LNCAP (cell line): ENCODE measurements at regions not wholly inside any gene's neighbourhood (a gene's known extent, or its start where the extent isn't known, plus 50 kb on each side); places are given as distances from the start of the nearest gene placed in this dataset.

Experiments
- TF ChIP-seq, protein P1 (sequence below): fragments of 450-650 bp; IDR thresholded peaks from 2 replicates; pipeline ENCODE4 v1.5.1; 2017; ENCODE audit warnings: mild to moderate bottlenecking

DNA sequence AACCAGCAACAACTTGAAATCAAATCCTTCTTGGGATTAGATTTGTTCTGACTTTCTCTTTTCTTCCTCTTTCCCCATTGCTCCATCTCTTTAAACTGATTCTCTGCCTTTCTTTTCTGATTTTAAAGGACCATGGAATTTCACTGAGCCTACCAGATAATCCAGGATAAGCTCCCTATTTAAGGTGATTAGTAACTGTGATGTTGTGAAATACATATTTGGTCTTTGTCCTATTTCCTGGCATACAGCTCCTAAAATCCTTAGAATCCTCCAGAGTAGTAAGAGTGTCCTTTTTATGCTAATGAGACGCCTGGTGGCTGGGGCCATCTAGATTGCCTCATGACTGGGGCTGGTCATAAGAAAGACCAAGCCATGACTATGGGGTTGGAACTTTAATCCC, 236.9 kb downstream of the USP25 start:
- TF ChIP-seq, protein P1, sequence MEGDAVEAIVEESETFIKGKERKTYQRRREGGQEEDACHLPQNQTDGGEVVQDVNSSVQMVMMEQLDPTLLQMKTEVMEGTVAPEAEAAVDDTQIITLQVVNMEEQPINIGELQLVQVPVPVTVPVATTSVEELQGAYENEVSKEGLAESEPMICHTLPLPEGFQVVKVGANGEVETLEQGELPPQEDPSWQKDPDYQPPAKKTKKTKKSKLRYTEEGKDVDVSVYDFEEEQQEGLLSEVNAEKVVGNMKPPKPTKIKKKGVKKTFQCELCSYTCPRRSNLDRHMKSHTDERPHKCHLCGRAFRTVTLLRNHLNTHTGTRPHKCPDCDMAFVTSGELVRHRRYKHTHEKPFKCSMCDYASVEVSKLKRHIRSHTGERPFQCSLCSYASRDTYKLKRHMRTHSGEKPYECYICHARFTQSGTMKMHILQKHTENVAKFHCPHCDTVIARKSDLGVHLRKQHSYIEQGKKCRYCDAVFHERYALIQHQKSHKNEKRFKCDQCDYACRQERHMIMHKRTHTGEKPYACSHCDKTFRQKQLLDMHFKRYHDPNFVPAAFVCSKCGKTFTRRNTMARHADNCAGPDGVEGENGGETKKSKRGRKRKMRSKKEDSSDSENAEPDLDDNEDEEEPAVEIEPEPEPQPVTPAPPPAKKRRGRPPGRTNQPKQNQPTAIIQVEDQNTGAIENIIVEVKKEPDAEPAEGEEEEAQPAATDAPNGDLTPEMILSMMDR, result no peak

DNA sequence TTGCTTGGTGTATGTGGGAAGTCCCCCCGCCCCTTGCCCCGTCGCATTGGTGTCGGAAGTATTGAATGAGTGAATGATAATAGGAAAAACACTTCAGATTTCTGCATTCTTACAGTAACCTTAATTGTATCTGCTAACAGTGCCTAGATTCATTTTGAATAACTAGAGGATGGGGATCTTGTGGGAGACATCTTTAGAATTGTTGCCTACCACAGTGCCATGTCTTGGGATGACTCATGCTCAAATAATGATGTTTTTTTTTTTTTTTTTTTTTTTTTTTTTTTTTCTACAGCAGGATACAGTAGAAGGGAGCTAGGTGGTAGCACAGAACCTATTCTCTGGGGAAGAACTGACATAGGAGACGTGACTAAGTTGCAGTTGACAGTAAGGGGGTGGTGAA, 237.9 kb downstream of the USP25 start:
- TF ChIP-seq, protein P1, result no peak

DNA sequence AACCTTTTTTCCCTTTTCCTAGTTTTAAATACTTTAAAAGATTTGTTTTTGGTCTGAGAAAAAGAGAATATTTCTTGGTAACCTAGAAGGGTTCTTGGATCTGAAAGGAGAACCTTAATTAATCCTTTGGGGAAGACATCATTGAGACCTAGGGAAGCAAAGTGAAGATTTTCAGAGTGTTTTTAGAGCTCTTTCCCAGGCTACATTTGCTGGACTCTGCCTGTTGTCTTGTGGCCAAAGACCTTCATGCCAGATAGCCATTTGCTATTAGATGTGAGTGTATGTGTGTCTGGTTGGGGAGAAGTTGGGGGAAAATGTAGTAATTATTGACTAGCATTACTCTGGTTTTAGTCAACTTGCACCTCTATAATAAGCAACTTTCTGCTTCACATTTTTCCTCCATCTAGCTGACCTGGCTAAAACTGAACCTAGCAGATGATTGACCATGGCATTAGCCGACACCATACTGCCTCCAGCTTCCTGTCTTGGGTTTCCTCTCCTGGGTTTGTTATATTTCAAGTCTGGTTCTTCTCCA, 239.1 kb downstream of the USP25 start:
- TF ChIP-seq, protein P1, result no peak

DNA sequence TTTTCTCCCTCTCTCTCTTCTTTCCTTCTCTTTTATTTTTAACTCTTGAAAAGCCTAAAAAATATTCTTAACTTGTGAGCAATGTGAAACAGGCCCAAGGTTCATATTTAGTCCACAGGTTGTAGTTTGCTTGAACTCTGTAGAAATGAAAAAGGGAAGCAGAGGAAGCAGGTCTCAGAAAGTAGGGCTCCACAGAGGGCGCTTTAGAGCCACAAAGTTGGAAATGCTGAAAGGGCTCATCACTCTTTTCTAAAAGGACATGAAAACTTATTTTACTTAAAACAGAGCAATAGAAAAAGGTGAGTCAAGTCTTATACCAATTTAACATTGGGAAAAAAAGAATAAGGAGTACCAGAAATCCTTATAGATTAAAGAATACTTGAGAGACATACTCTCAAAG, 247.0 kb downstream of the USP25 start:
- TF ChIP-seq, protein P1, result peak; percentile 55

DNA sequence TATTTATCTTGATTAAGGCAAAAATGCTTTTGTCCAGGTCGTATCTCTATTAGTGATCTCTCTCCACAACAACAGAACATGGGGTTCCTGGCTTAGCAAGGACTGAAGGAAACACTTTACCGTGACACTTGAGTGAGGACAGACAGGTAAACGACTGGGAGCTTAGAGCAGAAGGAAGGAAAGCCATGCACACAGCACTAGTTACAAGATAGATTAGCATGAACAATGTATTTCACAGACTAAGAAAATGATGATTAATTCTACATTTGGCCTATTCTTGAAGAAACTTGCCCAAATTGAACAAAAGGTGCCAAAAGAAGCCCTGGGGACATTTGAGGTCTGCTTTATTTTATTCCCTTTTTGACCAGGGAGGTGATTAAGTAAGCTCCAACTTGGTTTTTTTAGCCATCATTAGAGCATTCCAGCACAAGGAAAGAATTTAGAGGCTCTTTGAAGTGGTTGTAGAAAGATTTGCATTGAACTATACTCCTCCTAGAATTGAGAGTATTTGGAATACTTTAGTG, 248.5 kb downstream of the USP25 start:
- TF ChIP-seq, protein P1, result no peak

DNA sequence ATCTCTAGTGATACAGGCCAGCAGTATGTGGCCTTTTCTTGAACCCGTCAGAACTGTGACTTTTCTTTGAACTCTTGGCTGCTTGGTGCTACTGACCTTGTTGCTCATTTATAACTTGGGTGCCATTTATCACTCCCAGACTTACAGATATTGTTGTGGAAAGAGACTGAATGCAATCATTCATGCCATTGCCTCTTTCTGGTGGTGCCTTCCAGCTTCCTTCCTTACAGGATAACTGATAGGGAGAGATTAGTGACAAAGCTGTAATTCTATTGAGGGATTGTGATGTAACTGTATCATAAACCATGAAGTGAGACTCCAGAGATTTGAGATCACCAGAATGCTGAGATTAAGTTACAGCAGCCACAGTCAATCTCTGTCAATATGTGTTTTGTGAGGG, 256.5 kb downstream of the USP25 start:
- TF ChIP-seq, protein P1, result no peak

DNA sequence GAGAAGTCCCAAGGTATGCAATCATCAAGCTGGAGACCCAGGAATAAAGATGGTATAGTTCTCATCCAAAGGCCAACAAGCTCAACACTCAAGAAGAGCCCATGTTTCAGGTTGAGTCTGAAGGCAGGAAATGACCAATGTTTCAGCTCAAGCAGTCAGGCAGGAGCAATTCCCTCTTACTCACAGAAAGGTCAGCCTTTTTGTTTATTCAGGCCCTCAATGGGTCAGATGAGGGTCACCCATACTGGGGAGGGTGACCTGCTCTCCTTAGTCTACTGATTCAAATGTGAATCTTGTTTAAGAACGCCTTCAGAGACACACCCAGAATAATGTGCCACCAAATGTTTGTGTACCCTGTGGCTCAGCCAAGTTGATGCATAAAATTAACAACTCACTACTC, 262.4 kb downstream of the USP25 start:
- TF ChIP-seq, protein P1, result no peak

DNA sequence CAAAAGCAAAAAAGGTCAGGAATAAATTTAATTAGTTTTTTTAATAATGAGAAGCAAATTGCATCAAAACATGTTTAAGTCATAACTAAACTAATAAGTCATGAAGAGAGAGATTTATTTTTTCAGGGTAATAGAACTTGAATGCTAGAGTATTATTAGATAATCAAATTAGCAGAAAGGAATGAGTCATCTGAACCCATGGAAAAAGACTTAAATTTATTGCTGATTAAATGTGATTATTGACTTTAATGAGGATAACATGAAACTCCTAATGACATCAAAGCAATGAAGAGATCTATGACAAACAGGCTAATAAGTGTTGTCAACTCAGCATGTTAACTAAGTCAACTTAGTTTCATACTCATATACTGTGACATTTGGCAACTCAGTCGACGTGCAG, 264.2 kb downstream of the USP25 start:
- TF ChIP-seq, protein P1, result no peak
